ENCODE measurements at regions not wholly inside any gene's neighbourhood (a gene's known extent, or its start where the extent isn't known, plus 50 kb on each side); places are given as distances from the start of the nearest gene placed in this dataset.
A peak's percentile ranks its signal among the peaks of the same experiment; 100 is the strongest.

- DNase-seq (ENCODE audit: low read depth), result no peak
- in situ Hi-C loops (cut with HindIII; ENCODE audit: low sequenced_read_pairs), result no loop called here
- TF ChIP-seq CTCF (IDR thresholded peaks at IDR 0.05; ENCODE audit: low read depth, low read length, missing control alignments), result no peak
- no peak overlapping the region for H3K4me3 ChIP-seq (ENCODE audit: low read depth, low read length)
Observed at GRCh38 chr21:24935991-24936390, 671.3 kb downstream of the MRPL39 start.

GRCh38 chr21:24910591-24910990 lies 696.7 kb downstream of the MRPL39 start:
- DNase-seq (ENCODE audit: low read depth), result no peak
- H3K4me3 ChIP-seq (ENCODE audit: low read depth, low read length), result no peak overlapping the region
- TF ChIP-seq CTCF (IDR thresholded peaks at IDR 0.05; ENCODE audit: low read depth, low read length, missing control alignments), result no peak
- in situ Hi-C loops (cut with HindIII; ENCODE audit: low sequenced_read_pairs), result no loop called here

- no peak for TF ChIP-seq CTCF (IDR thresholded peaks at IDR 0.05; ENCODE audit: low read depth, low read length, missing control alignments)
- in situ Hi-C loops (cut with HindIII; ENCODE audit: low sequenced_read_pairs), result no loop called here
- no peak overlapping the region for H3K4me3 ChIP-seq (ENCODE audit: low read depth, low read length)
- DNase-seq (ENCODE audit: low read depth), result peak; percentile 24
Observed at GRCh38 chr21:24903994-24904635, 703.2 kb downstream of the MRPL39 start.

- H3K4me3 ChIP-seq (ENCODE audit: low read depth, low read length), result no peak overlapping the region
- TF ChIP-seq CTCF (IDR thresholded peaks at IDR 0.05; ENCODE audit: low read depth, low read length, missing control alignments), result no peak
- no peak for DNase-seq (ENCODE audit: low read depth)
- in situ Hi-C loops (cut with HindIII; ENCODE audit: low sequenced_read_pairs), result no loop called here
Observed at GRCh38 chr21:24899138-24899537, 708.1 kb downstream of the MRPL39 start.

- no peak for TF ChIP-seq CTCF (IDR thresholded peaks at IDR 0.05; ENCODE audit: low read depth, low read length, missing control alignments)
- no peak for DNase-seq (ENCODE audit: low read depth)
- no peak overlapping the region for H3K4me3 ChIP-seq (ENCODE audit: low read depth, low read length)
- in situ Hi-C loops (cut with HindIII; ENCODE audit: low sequenced_read_pairs), result no loop called here
Observed at GRCh38 chr21:24897883-24898282, 709.4 kb downstream of the MRPL39 start.

- no peak for TF ChIP-seq CTCF (IDR thresholded peaks at IDR 0.05; ENCODE audit: low read depth, low read length, missing control alignments)
- DNase-seq (ENCODE audit: low read depth), result no peak
- in situ Hi-C loops (cut with HindIII; ENCODE audit: low sequenced_read_pairs), result no loop called here
- no peak overlapping the region for H3K4me3 ChIP-seq (ENCODE audit: low read depth, low read length)
Observed at GRCh38 chr21:24896735-24897124, 710.6 kb downstream of the MRPL39 start.
